CD8-positive, alpha-beta memory T cell (primary cell): ENCODE measurements at regions not wholly inside any gene's neighbourhood (a gene's known extent, or its start where the extent isn't known, plus 50 kb on each side); places are given as distances from the start of the nearest gene placed in this dataset.

Source experiments
- CTCF ChIA-PET: fragments of 350-600 bp; sonication (Branson Sonifier 250); formaldehyde crosslinking; loops from one replicate; lab custom pipeline; 2021; ENCODE audit warnings: antibody characterized with exemption; lab: Charles Lee
- POLR2A ChIA-PET: fragments of 350-600 bp; sonication (Branson Sonifier 250); formaldehyde crosslinking; loops from one replicate; lab custom pipeline; 2021; ENCODE audit warnings: antibody characterized with exemption; lab: Charles Lee
- DNase-seq, 5 donors: peaks; one replicate each; pipeline versions ENCODE4 v3.0.0 to v3.0.0-alpha.2; 2020 to 2022; ENCODE audit warnings: mixed read lengths in 1 of 5
- H3K27ac ChIP-seq: one replicate; pipeline ENCODE4 v1.7.0; 2013; ENCODE audit warnings: low read depth, mild to moderate bottlenecking, low read length, moderate library complexity
- H3K27me3 ChIP-seq: 2 replicates; pipeline ENCODE4 v1.7.0; 2013; ENCODE audit warnings: low read length, mild to moderate bottlenecking; ENCODE audit not compliant: insufficient read depth, poor library complexity, severe bottlenecking
- H3K36me3 ChIP-seq: 2 replicates; pipeline ENCODE4 v1.7.0; 2013; ENCODE audit warnings: mild to moderate bottlenecking, low read length, moderate library complexity; ENCODE audit not compliant: insufficient read depth
- H3K4me1 ChIP-seq: 2 replicates; pipeline ENCODE4 v1.7.0; 2013; ENCODE audit warnings: mild to moderate bottlenecking, low read length, moderate library complexity; ENCODE audit not compliant: insufficient read depth
- H3K4me3 ChIP-seq: 2 replicates; pipeline ENCODE4 v1.7.0; 2013; ENCODE audit warnings: mild to moderate bottlenecking, low read length
- H3K9me3 ChIP-seq: 2 replicates; pipeline ENCODE4 v1.7.0; 2013; ENCODE audit warnings: mild to moderate bottlenecking, low read length
- H3K27ac Mint-ChIP-seq, 8 donors: one replicate each; pipeline ENCODE4 v1.8.0; 2020 to 2021; ENCODE audit warnings: mixed read lengths in 8 of 8, mild to moderate bottlenecking in 6 of 8, inconsistent platforms in 3 of 8, moderate library complexity in 3 of 8
- H3K27me3 Mint-ChIP-seq, 2 donors: one replicate each; pipeline ENCODE4 v1.8.0; 2020 to 2021; ENCODE audit warnings: mixed read lengths in 2 of 2, mild to moderate bottlenecking in 1 of 2, moderate library complexity in 1 of 2
- H3K36me3 Mint-ChIP-seq, 3 donors: one replicate each; pipeline ENCODE4 v1.8.0; 2020 to 2021; ENCODE audit warnings: mixed read lengths in 3 of 3, inconsistent platforms in 1 of 3, mild to moderate bottlenecking in 1 of 3
- H3K4me1 Mint-ChIP-seq, 3 donors: one replicate each; pipeline ENCODE4 v1.8.0; 2020 to 2021; ENCODE audit warnings: mixed read lengths in 3 of 3, inconsistent platforms in 1 of 3, mild to moderate bottlenecking in 1 of 3
- H3K4me3 Mint-ChIP-seq, 7 donors: one replicate each; pipeline ENCODE4 v1.8.0; 2020 to 2021; ENCODE audit warnings: mixed read lengths in 7 of 7, mild to moderate bottlenecking in 6 of 7, moderate library complexity in 4 of 7, inconsistent platforms in 2 of 7
- H3K9me3 Mint-ChIP-seq, 5 donors: one replicate each; pipeline ENCODE4 v1.8.0; 2020 to 2022; ENCODE audit warnings: mixed read lengths in 5 of 5, mild to moderate bottlenecking in 3 of 5, moderate library complexity in 2 of 5, inconsistent platforms in 1 of 5

DNA sequence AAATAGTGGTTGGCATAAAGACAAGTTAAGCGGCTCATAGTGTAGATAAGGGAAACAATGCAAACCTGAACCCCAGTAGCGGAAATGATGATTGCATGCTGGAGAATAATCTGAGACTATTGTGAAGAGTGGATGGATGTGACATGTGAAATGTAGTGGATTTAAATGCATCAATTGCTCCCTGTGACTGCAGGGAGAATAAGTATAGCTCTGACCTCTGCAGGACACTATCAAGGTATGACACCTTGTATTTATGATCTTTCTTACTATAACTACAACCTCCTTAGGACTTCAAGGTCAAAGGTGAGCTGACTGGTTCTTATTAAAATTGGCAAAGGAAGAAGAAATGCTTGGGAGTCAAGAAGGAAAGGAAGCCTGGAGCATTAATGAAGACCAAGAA, 285.6 kb downstream of the GRIN2B start:
- no peaks in the 10 kb centered on the region for H3K27me3 ChIP-seq
- Mint-ChIP-seq H3K27ac (no peak overlapping the region), H3K36me3 (no peaks in the 10 kb centered on the region), H3K4me1 (no peaks in the 10 kb centered on the region), H3K9me3 (no peaks in the 10 kb centered on the region), H3K27me3 (peaks cover 3% of the 10 kb centered on the region in 2 donors), H3K4me3 (no peak overlapping the region)
- POLR2A ChIA-PET: no interaction called here
- H3K4me3 ChIP-seq: no peak overlapping the region
- CTCF ChIA-PET: no interaction called here
- no peaks in the 10 kb centered on the region for H3K4me1 ChIP-seq
- H3K27ac ChIP-seq: no peak overlapping the region
- H3K36me3 ChIP-seq: no peaks in the 10 kb centered on the region
- no peak for DNase-seq
- H3K9me3 ChIP-seq: no peaks in the 10 kb centered on the region

DNA sequence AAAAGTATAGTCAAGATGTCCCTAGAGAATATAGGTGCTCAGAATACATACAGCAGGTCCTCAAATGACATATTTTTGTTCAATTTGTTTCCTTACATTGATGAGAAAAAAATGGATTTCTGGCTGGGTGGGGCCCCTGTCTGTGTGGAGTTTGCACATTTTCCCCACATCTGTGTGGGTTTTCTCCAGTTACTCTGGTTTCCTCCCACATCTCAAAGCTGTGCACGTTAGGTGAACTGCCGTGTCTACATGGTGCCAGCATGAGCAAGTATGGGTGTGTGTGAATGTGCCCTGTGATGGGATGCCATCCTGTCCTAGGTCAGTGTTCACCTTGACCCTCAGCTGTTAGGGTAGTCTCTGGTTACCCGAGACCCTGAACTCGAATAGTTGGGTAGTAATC, 289.1 kb downstream of the GRIN2B start:
- Histone ChIP-seq H3K27me3 (no peaks in the 10 kb centered on the region), H3K9me3 (no peaks in the 10 kb centered on the region), H3K4me3 (no peak overlapping the region), H3K4me1 (no peaks in the 10 kb centered on the region), H3K27ac (no peak overlapping the region), H3K36me3 (no peaks in the 10 kb centered on the region)
- ChIA-PET POLR2A (no interaction called here), CTCF (no interaction called here)
- DNase-seq: no peak
- no peaks in the 10 kb centered on the region for H3K36me3 Mint-ChIP-seq
- H3K27me3 Mint-ChIP-seq: peaks cover 3 to 5% of the 10 kb centered on the region in 2 donors
- no peaks in the 10 kb centered on the region for H3K4me1 Mint-ChIP-seq
- H3K27ac Mint-ChIP-seq: no peak overlapping the region
- H3K9me3 Mint-ChIP-seq: no peaks in the 10 kb centered on the region
- no peak overlapping the region for H3K4me3 Mint-ChIP-seq

DNA sequence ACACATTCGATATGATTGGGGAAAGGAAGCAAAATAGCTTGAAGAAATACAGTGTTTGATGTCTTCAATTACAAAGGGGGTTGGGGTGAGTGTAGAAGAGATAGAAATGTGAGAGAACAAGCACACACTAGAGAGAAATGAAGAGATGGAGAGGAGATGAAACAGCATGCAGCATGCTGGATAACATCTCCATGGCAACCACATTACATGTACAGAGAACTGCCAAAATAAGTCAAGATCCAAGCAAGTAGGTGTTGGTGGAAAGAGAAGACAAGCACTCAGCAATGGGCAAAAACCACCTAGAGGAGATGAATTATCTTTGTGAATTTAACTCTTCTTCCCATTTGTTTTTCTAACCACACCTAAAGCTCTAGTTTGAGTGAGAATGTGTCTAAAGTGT, 289.8 kb downstream of the GRIN2B start:
- Histone ChIP-seq H3K27ac (no peak overlapping the region), H3K9me3 (no peaks in the 10 kb centered on the region), H3K4me1 (no peaks in the 10 kb centered on the region), H3K36me3 (no peaks in the 10 kb centered on the region), H3K27me3 (no peaks in the 10 kb centered on the region), H3K4me3 (no peak overlapping the region)
- H3K36me3 Mint-ChIP-seq: no peaks in the 10 kb centered on the region
- H3K4me1 Mint-ChIP-seq: no peaks in the 10 kb centered on the region
- DNase-seq: no peak
- no peak overlapping the region for H3K27ac Mint-ChIP-seq
- no peak overlapping the region for H3K4me3 Mint-ChIP-seq
- no peaks in the 10 kb centered on the region for H3K9me3 Mint-ChIP-seq
- ChIA-PET CTCF (no interaction called here), POLR2A (no interaction called here)
- H3K27me3 Mint-ChIP-seq: peaks cover 3 to 5% of the 10 kb centered on the region in 2 donors

DNA sequence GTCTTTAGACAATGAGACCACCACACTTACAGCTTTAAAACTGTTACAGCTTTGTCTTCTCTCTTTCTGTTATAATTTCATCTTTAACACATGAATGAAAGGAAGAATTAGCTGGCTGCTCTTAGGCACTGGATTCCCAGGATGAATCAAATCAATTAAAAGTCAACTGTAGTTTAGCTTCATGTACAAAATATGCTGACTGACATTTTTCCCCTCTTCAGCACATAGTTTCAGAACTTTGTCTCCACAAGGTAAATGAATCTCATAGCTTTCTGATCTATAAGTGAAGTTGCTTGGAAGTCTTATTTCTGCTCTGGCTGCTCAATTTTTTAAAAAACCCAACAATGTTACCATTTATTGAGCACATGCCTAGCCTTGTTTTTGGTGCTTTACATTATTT, 293.8 kb downstream of the GRIN2B start:
- Mint-ChIP-seq H3K27ac (no peak overlapping the region), H3K4me1 (no peaks in the 10 kb centered on the region), H3K36me3 (no peaks in the 10 kb centered on the region), H3K9me3 (no peaks in the 10 kb centered on the region), H3K27me3 (peaks cover 2 to 3% of the 10 kb centered on the region in 2 donors), H3K4me3 (no peak overlapping the region)
- DNase-seq: no peak
- ChIA-PET POLR2A (no interaction called here), CTCF (no interaction called here)
- H3K27me3 ChIP-seq: no peaks in the 10 kb centered on the region
- H3K27ac ChIP-seq: no peak overlapping the region
- no peaks in the 10 kb centered on the region for H3K36me3 ChIP-seq
- H3K4me1 ChIP-seq: no peaks in the 10 kb centered on the region
- H3K4me3 ChIP-seq: no peak overlapping the region
- H3K9me3 ChIP-seq: no peaks in the 10 kb centered on the region

DNA sequence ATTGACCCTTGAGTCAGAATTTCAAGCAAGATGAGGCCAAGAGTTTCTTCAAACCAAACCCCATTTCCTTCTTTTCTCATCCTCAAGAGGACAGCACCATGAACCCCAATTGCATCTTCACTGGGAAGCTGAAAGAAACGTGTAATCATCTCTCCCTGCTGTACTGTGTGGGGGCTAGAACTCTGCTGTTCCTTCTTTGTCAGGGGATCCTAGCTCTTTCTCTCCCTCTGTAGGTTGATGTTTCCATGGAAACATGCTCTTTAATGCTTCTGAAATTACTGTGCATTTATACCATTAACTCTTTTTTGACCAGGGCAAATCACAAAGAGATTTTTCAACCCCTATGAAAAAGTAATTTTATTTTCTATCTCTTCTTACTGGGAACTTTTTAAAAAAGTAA, 295.1 kb downstream of the GRIN2B start:
- Mint-ChIP-seq H3K27me3 (peaks cover 0 to 2% of the 10 kb centered on the region in 2 donors), H3K27ac (no peak overlapping the region), H3K4me3 (no peak overlapping the region), H3K9me3 (no peaks in the 10 kb centered on the region), H3K4me1 (no peaks in the 10 kb centered on the region), H3K36me3 (no peaks in the 10 kb centered on the region)
- H3K27ac ChIP-seq: no peak overlapping the region
- ChIA-PET POLR2A (no interaction called here), CTCF (no interaction called here)
- H3K9me3 ChIP-seq: no peaks in the 10 kb centered on the region
- H3K4me3 ChIP-seq: no peak overlapping the region
- DNase-seq: no peak
- H3K4me1 ChIP-seq: no peaks in the 10 kb centered on the region
- H3K36me3 ChIP-seq: no peaks in the 10 kb centered on the region
- H3K27me3 ChIP-seq: no peaks in the 10 kb centered on the region

DNA sequence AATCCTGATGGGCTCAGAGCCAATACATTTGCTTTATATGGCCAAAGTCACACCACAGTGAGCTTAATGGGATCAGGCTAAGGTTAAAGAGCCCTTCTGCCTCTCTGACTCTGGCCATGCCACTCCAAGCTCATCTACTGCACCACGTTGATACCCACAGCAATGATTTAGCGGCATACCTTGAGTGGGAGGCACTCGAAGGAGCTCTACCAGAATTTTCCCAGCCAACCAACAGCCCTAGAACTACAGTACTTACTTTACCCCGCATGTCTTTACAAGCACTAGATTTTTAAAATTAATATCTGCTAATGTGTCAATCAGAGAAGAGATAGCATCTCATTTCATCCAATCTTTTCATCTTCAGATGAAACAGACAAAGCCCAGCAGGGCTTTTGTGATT, 300.5 kb downstream of the GRIN2B start:
- Mint-ChIP-seq H3K27me3 (no peaks in the 10 kb centered on the region), H3K27ac (no peak overlapping the region), H3K4me1 (no peaks in the 10 kb centered on the region), H3K4me3 (no peak overlapping the region), H3K36me3 (no peaks in the 10 kb centered on the region), H3K9me3 (no peaks in the 10 kb centered on the region)
- no peak overlapping the region for H3K4me3 ChIP-seq
- ChIA-PET CTCF (no interaction called here), POLR2A (no interaction called here)
- H3K9me3 ChIP-seq: no peaks in the 10 kb centered on the region
- no peak for DNase-seq
- no peaks in the 10 kb centered on the region for H3K4me1 ChIP-seq
- no peaks in the 10 kb centered on the region for H3K36me3 ChIP-seq
- no peaks in the 10 kb centered on the region for H3K27me3 ChIP-seq
- H3K27ac ChIP-seq: no peak overlapping the region

DNA sequence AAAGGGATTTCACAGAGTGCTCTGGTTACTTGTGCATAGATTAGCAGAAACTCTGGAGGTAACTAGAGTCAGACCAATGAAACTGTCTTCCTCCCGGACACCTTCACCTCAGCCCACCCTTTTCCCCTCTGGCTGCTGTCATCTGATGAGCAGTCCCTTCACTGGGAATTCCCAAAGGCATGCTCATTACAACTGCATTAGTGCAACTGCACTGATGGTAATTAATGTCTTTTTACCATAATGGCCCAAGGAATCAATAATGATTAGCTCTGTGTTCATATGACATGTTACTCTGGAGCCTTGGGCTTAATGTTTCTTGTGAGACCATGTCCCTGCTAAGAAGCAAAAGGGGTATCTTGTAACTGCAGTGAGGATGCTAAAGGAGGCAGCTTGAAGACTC, 304.5 kb downstream of the GRIN2B start:
- Mint-ChIP-seq H3K4me3 (no peak overlapping the region), H3K9me3 (peaks cover 0 to 1% (median 0%) of the 10 kb centered on the region in 5 donors), H3K4me1 (no peaks in the 10 kb centered on the region), H3K27me3 (peaks cover 1 to 3% of the 10 kb centered on the region in 2 donors), H3K27ac (no peak overlapping the region), H3K36me3 (no peaks in the 10 kb centered on the region)
- CTCF ChIA-PET: no interaction called here
- no peaks in the 10 kb centered on the region for H3K36me3 ChIP-seq
- H3K27me3 ChIP-seq: no peaks in the 10 kb centered on the region
- H3K4me1 ChIP-seq: no peaks in the 10 kb centered on the region
- H3K27ac ChIP-seq: no peak overlapping the region
- no peak overlapping the region for H3K4me3 ChIP-seq
- POLR2A ChIA-PET: no interaction called here
- DNase-seq: no peak
- H3K9me3 ChIP-seq: no peaks in the 10 kb centered on the region

DNA sequence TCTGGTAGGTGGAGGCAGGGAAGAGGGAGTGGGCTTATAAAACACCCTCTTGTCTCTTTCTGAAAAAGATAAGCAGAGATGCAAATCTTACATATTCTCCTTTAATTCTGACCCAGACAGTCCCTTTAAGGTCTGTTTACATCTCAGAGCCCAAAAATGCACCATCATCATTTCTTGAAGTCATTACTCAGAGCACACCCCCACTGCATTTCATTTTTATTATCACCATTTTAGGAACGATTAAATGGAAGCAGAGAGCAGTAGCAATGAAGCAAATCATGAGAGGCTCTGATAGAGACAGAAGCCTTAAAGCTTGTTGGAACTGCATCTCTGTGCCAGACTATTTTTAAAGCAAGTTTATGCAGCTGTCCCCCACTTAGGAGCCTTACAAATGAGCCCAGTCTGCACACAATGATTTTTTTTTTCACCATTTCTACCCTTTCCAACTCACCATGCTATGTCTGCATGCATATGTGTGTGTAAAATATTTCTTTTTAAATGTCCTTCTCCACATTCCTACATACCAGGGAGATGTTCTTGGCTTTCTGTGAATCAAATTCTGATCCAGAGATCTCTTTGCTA, 311.0 kb downstream of the GRIN2B start:
- no peak overlapping the region for H3K27ac Mint-ChIP-seq
- peaks cover 0 to 3% (median 0%) of the 10 kb centered on the region in 5 donors for H3K9me3 Mint-ChIP-seq
- Histone ChIP-seq H3K4me3 (no peak overlapping the region), H3K9me3 (no peaks in the 10 kb centered on the region), H3K27me3 (no peaks in the 10 kb centered on the region), H3K4me1 (no peaks in the 10 kb centered on the region), H3K27ac (no peak overlapping the region), H3K36me3 (no peaks in the 10 kb centered on the region)
- CTCF ChIA-PET: no interaction called here
- no peak for DNase-seq
- no peaks in the 10 kb centered on the region for H3K36me3 Mint-ChIP-seq
- H3K4me3 Mint-ChIP-seq: no peak overlapping the region
- H3K27me3 Mint-ChIP-seq: peaks cover 4 to 21% of the 10 kb centered on the region in 2 donors
- POLR2A ChIA-PET: no interaction called here
- no peaks in the 10 kb centered on the region for H3K4me1 Mint-ChIP-seq

DNA sequence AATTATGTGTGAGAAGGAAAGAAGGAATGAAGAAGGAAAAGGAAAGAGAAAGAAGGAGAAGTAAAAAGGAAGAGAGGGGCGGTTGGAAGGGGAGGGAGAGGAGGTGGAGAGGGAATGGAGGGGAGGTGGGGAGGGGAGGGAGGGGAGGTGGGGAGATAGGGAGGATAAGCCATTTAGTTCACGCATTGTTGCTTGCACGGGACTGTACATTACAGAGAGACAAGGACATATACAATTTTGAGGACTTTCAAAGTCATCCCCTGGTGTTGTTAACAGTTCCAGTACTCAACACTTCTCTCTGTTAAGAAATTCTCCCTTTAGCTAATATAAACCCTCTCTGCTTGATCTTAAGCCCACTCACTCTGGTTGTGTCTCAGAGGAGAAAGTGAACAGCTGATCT, 312.5 kb downstream of the GRIN2B start:
- H3K36me3 ChIP-seq: no peaks in the 10 kb centered on the region
- CTCF ChIA-PET: no interaction called here
- Mint-ChIP-seq H3K36me3 (no peaks in the 10 kb centered on the region), H3K4me3 (no peak overlapping the region), H3K9me3 (peaks cover 0 to 3% (median 0%) of the 10 kb centered on the region in 5 donors), H3K4me1 (no peaks in the 10 kb centered on the region), H3K27me3 (peaks cover 4 to 21% of the 10 kb centered on the region in 2 donors), H3K27ac (no peak overlapping the region)
- H3K9me3 ChIP-seq: no peaks in the 10 kb centered on the region
- H3K27me3 ChIP-seq: no peaks in the 10 kb centered on the region
- H3K4me1 ChIP-seq: no peaks in the 10 kb centered on the region
- POLR2A ChIA-PET: no interaction called here
- no peak for DNase-seq
- no peak overlapping the region for H3K4me3 ChIP-seq
- H3K27ac ChIP-seq: no peak overlapping the region
